KG1 (cell line): ENCODE measurements at regions not wholly inside any gene's neighbourhood (a gene's known extent, or its start where the extent isn't known, plus 50 kb on each side); places are given as distances from the start of the nearest gene placed in this dataset.

Experiments used
- DNase-seq: peaks from one replicate; lab custom pipeline; 2025; lab: John Stamatoyannopoulos, UW

DNA sequence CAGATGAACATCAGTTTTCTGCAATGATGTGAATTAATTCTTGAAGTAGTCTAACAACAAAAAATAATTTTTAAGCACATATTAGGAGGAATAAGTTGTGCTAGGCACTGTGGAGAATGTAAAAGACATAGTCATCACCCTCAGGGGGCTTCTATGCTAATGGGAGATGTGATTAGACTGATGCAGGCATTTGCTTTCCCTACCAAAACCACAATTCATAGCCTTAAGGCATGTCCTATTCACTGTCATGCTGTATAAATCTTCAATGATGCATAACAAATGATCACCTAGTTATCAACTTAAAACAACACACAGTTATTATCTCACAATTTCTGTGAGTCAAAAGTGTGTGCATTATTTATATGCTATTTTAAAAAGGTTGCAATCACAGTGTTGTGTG is 422.6 kb downstream of the MAN2A1 start:
- DNase-seq = no peak

GRCh38 chr5:110115503-110115902 is 425.8 kb downstream of the MAN2A1 start:
- no peak for DNase-seq

GRCh38 chr5:110116539-110116938 is 426.8 kb downstream of the MAN2A1 start:
- no peak for DNase-seq

DNA sequence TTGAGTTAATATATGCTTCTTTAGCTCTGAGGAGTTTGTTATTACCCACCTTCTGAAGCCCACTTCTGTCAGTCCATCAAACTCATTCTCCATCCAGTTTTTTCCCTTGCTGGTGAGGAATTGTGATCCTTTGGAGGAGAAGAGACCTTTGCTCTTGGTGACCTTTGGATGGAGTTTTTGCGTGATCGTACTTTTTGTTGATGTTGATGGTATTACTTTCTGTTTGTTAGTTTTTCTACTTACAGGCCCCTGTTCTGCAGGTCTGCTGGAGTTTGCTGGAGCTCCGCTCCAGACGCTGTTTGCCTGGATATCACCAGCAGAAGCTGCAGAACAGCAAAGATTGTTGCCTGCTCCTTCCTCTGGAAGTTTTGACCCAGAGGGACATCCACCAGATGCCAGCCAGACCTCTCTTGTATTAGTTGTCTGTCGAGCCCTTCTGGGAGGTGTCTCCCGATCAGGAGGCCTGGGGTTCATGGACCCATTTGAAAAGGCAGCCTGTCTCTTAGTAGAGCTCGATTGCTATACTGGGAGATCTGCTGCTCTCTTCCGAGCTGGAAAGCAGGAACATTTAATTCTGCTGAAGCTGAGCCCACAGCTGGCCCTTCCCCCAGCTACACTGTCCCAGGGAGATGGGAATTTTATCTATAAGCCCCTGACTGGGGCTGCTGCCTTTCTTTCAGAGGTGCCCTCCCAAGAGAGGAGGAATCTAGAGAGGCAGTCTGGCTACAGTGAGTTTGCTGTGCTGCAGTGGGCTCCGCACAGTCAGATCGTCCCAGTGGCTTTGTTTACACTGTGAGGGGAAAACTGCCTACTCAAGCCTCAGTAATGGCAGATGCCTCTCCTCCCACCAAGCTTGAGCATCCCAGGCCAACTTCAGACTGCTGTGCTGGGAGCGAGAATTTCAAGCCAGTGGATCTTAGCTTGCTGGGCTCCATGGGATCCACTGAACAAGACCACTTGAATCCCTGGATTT is 445.5 kb downstream of the MAN2A1 start:
- DNase-seq = no peak

GRCh38 chr5:110150199-110150598 is 460.5 kb downstream of the MAN2A1 start:
- no peak for DNase-seq

GRCh38 chr5:110159202-110159601 is 469.5 kb downstream of the MAN2A1 start:
- no peak for DNase-seq

DNA sequence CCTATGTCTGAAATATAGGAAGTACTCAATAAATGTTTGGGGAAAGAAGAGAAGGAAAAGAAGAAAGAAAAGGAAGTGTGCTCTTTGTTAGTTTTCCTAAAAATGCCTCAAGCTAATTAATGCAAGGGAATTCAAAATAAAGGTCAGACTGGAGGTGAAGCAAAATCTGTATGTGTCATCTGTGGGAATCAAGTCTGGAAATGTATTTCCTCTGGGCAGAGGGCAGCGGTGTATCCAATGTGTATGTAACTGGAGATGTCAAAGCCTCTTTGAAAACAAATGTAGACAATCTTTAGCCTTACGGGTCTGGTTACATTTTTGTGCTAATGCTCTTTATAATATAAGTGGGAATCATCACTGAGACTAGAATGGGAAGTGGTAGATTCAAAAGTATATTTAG is 471.4 kb downstream of the MAN2A1 start:
- no peak for DNase-seq

DNA sequence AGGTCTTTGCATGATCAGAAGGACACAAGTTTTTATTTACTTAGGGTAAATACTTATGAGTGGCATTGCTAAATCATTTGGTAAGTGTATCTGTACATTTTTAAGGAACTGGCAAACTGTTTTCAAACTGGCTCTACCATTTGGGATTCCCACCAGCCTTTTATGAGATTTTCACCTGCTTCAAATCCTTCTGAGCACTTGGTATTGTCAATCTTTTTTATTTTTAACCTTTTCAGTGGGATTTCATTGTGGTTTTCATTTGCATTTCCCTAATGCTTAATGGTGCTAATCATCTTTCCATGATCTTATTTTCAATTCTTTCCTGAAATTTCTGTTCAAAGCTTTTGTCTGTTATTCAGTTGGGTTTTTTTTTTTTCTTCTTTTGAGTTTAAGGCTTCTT is 475.6 kb downstream of the MAN2A1 start:
- no peak for DNase-seq

DNA sequence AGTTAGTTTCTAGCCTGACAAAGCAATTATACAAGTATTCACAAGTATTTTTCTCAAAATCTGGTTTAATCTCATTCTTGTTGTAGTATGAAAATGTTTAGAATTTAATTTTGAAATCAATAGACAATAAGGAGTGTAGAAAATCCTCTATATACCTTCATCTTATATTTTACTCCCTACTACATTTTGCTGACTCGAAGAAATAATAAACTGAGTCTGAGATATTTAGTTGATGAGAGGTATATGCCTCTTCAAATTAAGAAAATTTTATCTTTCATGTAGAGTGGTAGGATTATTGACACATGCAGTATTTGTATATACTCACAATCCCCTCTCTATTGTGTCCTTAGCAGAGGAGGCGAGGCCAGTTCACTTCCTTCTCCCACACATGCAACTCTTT is 477.7 kb downstream of the MAN2A1 start:
- DNase-seq = no peak

- no peak for DNase-seq
Measured at GRCh38 chr5:110169461-110169860, 479.7 kb downstream of the MAN2A1 start.

- no peak for DNase-seq
Measured at GRCh38 chr5:110177729-110178128, 488.0 kb downstream of the MAN2A1 start.

GRCh38 chr5:110179321-110179720 is 489.6 kb downstream of the MAN2A1 start:
- no peak for DNase-seq

GRCh38 chr5:110194191-110194590 is 504.5 kb downstream of the MAN2A1 start:
- no peak for DNase-seq

DNA sequence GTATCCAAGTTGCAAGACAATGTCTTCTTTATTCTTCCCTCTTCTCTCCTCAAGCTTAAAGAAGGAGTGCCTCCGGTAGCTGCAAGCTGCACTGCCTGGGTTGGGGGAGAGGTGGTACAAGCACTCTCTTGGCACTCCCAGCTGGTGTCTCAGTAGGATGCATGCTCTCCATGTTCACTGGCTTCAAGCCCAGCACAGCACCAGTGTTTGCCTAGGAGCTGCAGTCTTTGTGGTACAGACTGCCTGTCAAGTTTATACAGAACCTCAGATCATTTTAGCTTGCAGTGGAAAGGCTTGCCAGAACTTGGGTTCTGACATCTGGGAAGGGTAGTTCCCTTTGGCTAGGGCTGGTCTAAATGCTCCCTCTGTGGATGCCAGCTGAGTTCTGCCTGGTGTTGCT is 505.6 kb downstream of the MAN2A1 start:
- no peak for DNase-seq

- no peak for DNase-seq
Measured at GRCh38 chr5:110201791-110202190, 512.1 kb downstream of the MAN2A1 start.

DNA sequence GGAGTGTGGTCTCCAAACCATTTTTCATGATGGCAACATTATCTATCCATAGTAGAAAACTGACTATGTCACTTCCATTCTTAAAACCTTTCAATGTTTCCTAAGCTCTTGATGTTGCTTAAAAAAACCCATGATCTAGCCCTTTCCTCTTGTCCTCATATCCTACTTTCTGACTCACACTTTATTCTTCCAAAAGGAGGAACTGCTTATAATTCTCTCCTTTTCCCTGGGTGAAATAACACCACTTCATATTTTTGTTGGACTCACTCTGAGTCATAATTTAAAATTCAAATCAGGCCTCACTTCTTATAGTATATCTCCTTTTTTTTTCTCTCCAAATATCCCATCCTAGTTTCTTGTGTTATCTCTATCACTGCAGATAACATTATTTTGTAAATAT is 513.9 kb downstream of the MAN2A1 start:
- DNase-seq = no peak

GRCh38 chr5:110209401-110209800 is 517.1 kb downstream of the TMEM232 start:
- DNase-seq = no peak

GRCh38 chr5:110218981-110219380 is 507.5 kb downstream of the TMEM232 start:
- no peak for DNase-seq

DNA sequence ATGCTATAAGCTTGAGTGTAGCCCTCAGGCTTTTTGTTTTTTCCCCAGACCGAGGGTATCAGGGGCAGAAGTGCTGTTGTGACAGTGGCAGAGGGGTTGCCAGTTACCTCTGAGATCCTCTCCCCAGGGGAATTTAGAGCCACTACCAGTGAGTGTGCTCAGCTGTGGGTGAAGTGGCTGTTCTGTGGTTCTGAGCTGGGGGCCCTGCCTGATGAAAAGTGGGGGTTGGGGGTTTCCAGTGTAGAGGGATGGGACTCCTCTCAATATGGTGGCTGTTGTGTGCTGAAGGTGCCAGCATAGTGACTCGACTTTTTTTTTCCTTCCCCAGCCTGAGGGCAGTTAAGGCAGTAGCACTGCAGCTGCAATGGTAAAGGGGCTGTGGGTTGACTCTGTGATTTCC is 506.7 kb downstream of the TMEM232 start:
- no peak for DNase-seq

- no peak for DNase-seq
Measured at GRCh38 chr5:110221036-110221435, 505.4 kb downstream of the TMEM232 start.

- DNase-seq = no peak
Measured at GRCh38 chr5:110224050-110224449, 502.4 kb downstream of the TMEM232 start.

DNA sequence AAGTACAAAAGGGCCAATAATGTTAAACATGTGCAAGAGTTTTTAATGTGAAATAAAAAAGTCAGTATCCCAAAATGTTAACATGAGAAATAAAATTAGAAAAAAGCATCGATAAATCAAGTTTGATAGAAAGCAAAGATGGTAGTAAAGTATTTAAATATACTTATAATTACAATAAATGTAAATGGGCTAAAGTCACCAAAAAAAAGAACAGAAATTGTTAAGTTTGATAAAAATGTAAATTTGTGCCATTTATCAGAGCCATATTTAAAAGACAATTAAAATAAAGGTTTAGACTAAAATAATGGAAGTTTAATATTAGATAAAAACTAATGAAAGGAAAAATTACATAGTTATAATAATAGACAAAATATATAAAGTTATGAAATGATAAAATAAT is 500.5 kb downstream of the TMEM232 start:
- DNase-seq = no peak

DNA sequence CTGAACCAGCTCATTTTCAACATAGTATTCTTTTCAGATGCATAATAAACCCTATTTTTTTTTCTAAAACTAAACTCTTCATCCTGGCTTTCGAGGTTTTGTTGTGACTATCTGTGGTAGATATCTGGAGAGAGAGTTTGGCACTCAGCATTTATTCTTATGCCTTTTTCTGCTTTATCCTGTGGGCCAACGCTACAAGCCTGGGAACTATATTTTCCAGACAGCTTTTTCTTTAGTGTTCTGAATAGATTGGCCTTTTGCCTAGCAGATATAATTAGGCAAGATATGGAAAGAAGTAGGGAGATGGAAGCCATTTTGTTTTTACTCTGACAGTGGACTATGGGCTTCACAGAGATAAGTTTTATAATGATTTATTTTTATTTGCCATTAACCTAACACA is 486.7 kb downstream of the TMEM232 start:
- DNase-seq = no peak

GRCh38 chr5:110242950-110243349 is 483.5 kb downstream of the TMEM232 start:
- DNase-seq = no peak
